ENCODE measurements at regions not wholly inside any gene's neighbourhood (a gene's known extent, or its start where the extent isn't known, plus 50 kb on each side); places are given as distances from the start of the nearest gene placed in this dataset.

- Histone ChIP-seq H3K79me2 (ENCODE audit: low read depth) (no peaks in the 10 kb centered on the region), H3K27me3 (peaks cover 5% of the 10 kb centered on the region), H3K9ac (no peak overlapping the region), H3K4me1 (peaks cover 17% of the 10 kb centered on the region), H4K20me1 (ENCODE audit: low read depth) (no peaks in the 10 kb centered on the region), H3F3A (ENCODE audit: low read depth) (peaks cover 2% of the 10 kb centered on the region), H2AFZ (replicated peaks) (peak overlapping the region; percentile 54), H3K4me3 (no peak overlapping the region), H3K4me2 (peak overlapping the region; percentile 8), H3K36me3 (no peaks in the 10 kb centered on the region), H3K27ac (no peak overlapping the region), H3K9me3 (ENCODE audit: low read depth) (no peaks in the 10 kb centered on the region)
- Mint-ChIP-seq H3K4me1 (peaks cover 7% of the 10 kb centered on the region), H3K4me3 (no peak overlapping the region), H3K27me3 (ENCODE audit: insufficient read depth, low read depth) (peaks cover 6% of the 10 kb centered on the region), H3K9me3 (peaks cover 16% of the 10 kb centered on the region), H3K36me3 (no peaks in the 10 kb centered on the region), H3K27ac (no peak overlapping the region)
- no peak for TF ChIP-seq CTCF (IDR thresholded peaks at IDR 0.05)
- TF ChIP-seq EZH2phosphoT487 (IDR thresholded peaks at IDR 0.05) = no peak
- no peak for TF ChIP-seq EZH2 (IDR thresholded peaks at IDR 0.05)
- DNase-seq (ENCODE audit: low spot score) = no peak
These were observed 142.8 kb upstream of the STK32A start for GRCh38 chr5:147092044-147092443.

GRCh38 chr5:147093138-147093537, 141.7 kb upstream of the STK32A start:
- Mint-ChIP-seq H3K4me3 (no peak overlapping the region), H3K36me3 (no peaks in the 10 kb centered on the region)

GRCh38 chr5:147095740-147096139, 139.1 kb upstream of the STK32A start:
- H3K36me3 ChIP-seq = no peaks in the 10 kb centered on the region
- H3K9me3 ChIP-seq (ENCODE audit: low read depth) = no peaks in the 10 kb centered on the region
- no peak overlapping the region for H3K9ac ChIP-seq
- H3K4me2 ChIP-seq = no peak overlapping the region
- no peak overlapping the region for H3K27ac Mint-ChIP-seq
- peaks cover 22% of the 10 kb centered on the region for H3K4me1 ChIP-seq
- no peak overlapping the region for H3K4me3 ChIP-seq
- peaks cover 2% of the 10 kb centered on the region for H3K9me3 Mint-ChIP-seq
- no peaks in the 10 kb centered on the region for H3K79me2 ChIP-seq (ENCODE audit: low read depth)
- peaks cover 30% of the 10 kb centered on the region for H3K4me1 Mint-ChIP-seq
- H2AFZ ChIP-seq (replicated peaks) = no peak overlapping the region
- peaks cover 6% of the 10 kb centered on the region for H3K27me3 Mint-ChIP-seq (ENCODE audit: insufficient read depth, low read depth)
- peaks cover 8% of the 10 kb centered on the region for H3F3A ChIP-seq (ENCODE audit: low read depth)
- peaks cover 9% of the 10 kb centered on the region for H3K27me3 ChIP-seq
- H3K27ac ChIP-seq = no peak overlapping the region
- H3K4me3 Mint-ChIP-seq = no peak overlapping the region
- H4K20me1 ChIP-seq (ENCODE audit: low read depth) = no peaks in the 10 kb centered on the region
- H3K36me3 Mint-ChIP-seq = no peaks in the 10 kb centered on the region
- no peak for DNase-seq (ENCODE audit: low spot score)
- TF ChIP-seq EZH2phosphoT487 (IDR thresholded peaks at IDR 0.05) = no peak

More at GRCh38 chr5:147093138-147093537, 141.7 kb upstream of the STK32A start:
- no peak overlapping the region for H3K9ac ChIP-seq
- H3K79me2 ChIP-seq (ENCODE audit: low read depth) = no peaks in the 10 kb centered on the region
- H3K9me3 Mint-ChIP-seq = peaks cover 12% of the 10 kb centered on the region
- peaks cover 9% of the 10 kb centered on the region for H3K27me3 ChIP-seq
- H3K27me3 Mint-ChIP-seq (ENCODE audit: insufficient read depth, low read depth) = peaks cover 8% of the 10 kb centered on the region
- no peak overlapping the region for H3K4me3 ChIP-seq
- H3K27ac Mint-ChIP-seq = no peak overlapping the region
- TF ChIP-seq CTCF (IDR thresholded peaks at IDR 0.05) (no peak), EZH2 (IDR thresholded peaks at IDR 0.05) (no peak), EZH2phosphoT487 (IDR thresholded peaks at IDR 0.05) (no peak)
- peaks cover 17% of the 10 kb centered on the region for H3K4me1 ChIP-seq
- peaks cover 5% of the 10 kb centered on the region for H3F3A ChIP-seq (ENCODE audit: low read depth)
- peaks cover 9% of the 10 kb centered on the region for H3K4me1 Mint-ChIP-seq
- H4K20me1 ChIP-seq (ENCODE audit: low read depth) = no peaks in the 10 kb centered on the region
- no peak overlapping the region for H3K27ac ChIP-seq
- no peak overlapping the region for H3K4me2 ChIP-seq
- H3K9me3 ChIP-seq (ENCODE audit: low read depth) = no peaks in the 10 kb centered on the region
- no peaks in the 10 kb centered on the region for H3K36me3 ChIP-seq
- no peak overlapping the region for H2AFZ ChIP-seq (replicated peaks)
- DNase-seq (ENCODE audit: low spot score) = no peak

GRCh38 chr5:147098233-147098790, 136.5 kb upstream of the STK32A start:
- Histone ChIP-seq H3K4me3 (no peak overlapping the region), H3K27me3 (peaks cover 9% of the 10 kb centered on the region), H3K36me3 (no peaks in the 10 kb centered on the region), H3K9ac (no peak overlapping the region), H3K4me1 (peaks cover 4% of the 10 kb centered on the region), H3K79me2 (ENCODE audit: low read depth) (no peaks in the 10 kb centered on the region), H4K20me1 (ENCODE audit: low read depth) (no peaks in the 10 kb centered on the region), H2AFZ (replicated peaks) (peak overlapping the region; percentile 14), H3F3A (ENCODE audit: low read depth) (peaks cover 8% of the 10 kb centered on the region), H3K27ac (no peak overlapping the region), H3K9me3 (ENCODE audit: low read depth) (no peaks in the 10 kb centered on the region), H3K4me2 (peak overlapping the region; percentile 3)
- Mint-ChIP-seq H3K9me3 (peaks cover 2% of the 10 kb centered on the region), H3K4me3 (peak overlapping the region; percentile 19), H3K4me1 (peaks cover 42% of the 10 kb centered on the region), H3K27ac (peak overlapping the region; percentile 5), H3K36me3 (no peaks in the 10 kb centered on the region), H3K27me3 (ENCODE audit: insufficient read depth, low read depth) (peaks cover 6% of the 10 kb centered on the region)
- DNase-seq (ENCODE audit: low spot score) = peak; percentile 81
- TF ChIP-seq EZH2 (IDR thresholded peaks at IDR 0.05) (no peak), CTCF (IDR thresholded peaks at IDR 0.05) (peak; percentile 73), EZH2phosphoT487 (IDR thresholded peaks at IDR 0.05) (peak; percentile 34)
